Peyer's patch (tissue), 4 donors: ENCODE measurements at regions not wholly inside any gene's neighbourhood (a gene's known extent, or its start where the extent isn't known, plus 50 kb on each side); places are given as distances from the start of the nearest gene placed in this dataset.

Experiments used
- DNase-seq, 3 donors: peaks; one replicate each; pipeline ENCODE4 v3.0.0-alpha.2; 2017 to 2019
- H3K27ac ChIP-seq, 4 donors: fragments of 200-600 bp; sonication (generic); one replicate each; pipeline ENCODE4 v1.5.1; 2016 to 2019
- H3K27me3 ChIP-seq, 2 donors: fragments of 200-600 bp; sonication (generic); one replicate each; pipeline ENCODE4 v1.5.1; 2019
- H3K36me3 ChIP-seq, 3 donors: fragments of 200-600 bp; sonication (generic); one replicate each; pipeline ENCODE4 v1.5.1; 2016 to 2019
- H3K4me1 ChIP-seq, 4 donors: fragments of 200-600 bp; sonication (generic); one replicate each; pipeline ENCODE4 v1.5.1; 2016 to 2019
- H3K4me3 ChIP-seq, 4 donors: fragments of 200-600 bp; sonication (generic); 1 replicate in 3 of 4; 2 replicates in 1 of 4; pipeline ENCODE4 v1.5.1; 2016 to 2019; ENCODE audit warnings: mild to moderate bottlenecking in 1 of 4
- H3K9me3 ChIP-seq, 4 donors: fragments of 200-600 bp; sonication (generic); one replicate each; pipeline ENCODE4 v1.5.1; 2016 to 2019; ENCODE audit warnings: mild to moderate bottlenecking in 1 of 4
- CTCF ChIP-seq, 6 experiments: fragments of 450-650 bp in 4 of 6; fragments of 200-600 bp in 2 of 6; sonication (generic) in 1 of 6; IDR thresholded peaks; one replicate each; pipeline ENCODE4 v1.5.1; 2017 to 2019; ENCODE audit warnings: antibody characterized with exemption in 6 of 6, mild to moderate bottlenecking in 3 of 6, moderate library complexity in 1 of 6
- POLR2A ChIP-seq, 2 donors: fragments of 450-650 bp; IDR thresholded peaks; one replicate each; pipeline ENCODE4 v1.5.1; 2017; ENCODE audit warnings: antibody characterized with exemption in 2 of 2, mild to moderate bottlenecking in 2 of 2, moderate library complexity in 2 of 2

GRCh38 chr1:4483021-4483625 is 171.3 kb upstream of the AJAP1 start:
- H3K27me3 ChIP-seq = no peaks in the 10 kb centered on the region
- H3K36me3 ChIP-seq = no peaks in the 10 kb centered on the region
- TF ChIP-seq POLR2A (IDR thresholded peaks at IDR 0.05) (no peak), CTCF (IDR thresholded peaks at IDR 0.05) (no peak)
- no peak overlapping the region for H3K4me3 ChIP-seq
- no peaks in the 10 kb centered on the region for H3K4me1 ChIP-seq
- DNase-seq = no peak
- H3K27ac ChIP-seq = no peak overlapping the region
- no peaks in the 10 kb centered on the region for H3K9me3 ChIP-seq

GRCh38 chr1:4485398-4485797 is 169.0 kb upstream of the AJAP1 start:
- Histone ChIP-seq H3K4me1 (no peaks in the 10 kb centered on the region), H3K27ac (no peak overlapping the region), H3K9me3 (no peaks in the 10 kb centered on the region), H3K36me3 (no peaks in the 10 kb centered on the region), H3K4me3 (no peak overlapping the region), H3K27me3 (no peaks in the 10 kb centered on the region)
- TF ChIP-seq CTCF (IDR thresholded peaks at IDR 0.05) = no peak
- TF ChIP-seq POLR2A (IDR thresholded peaks at IDR 0.05) = no peak
- no peak for DNase-seq

GRCh38 chr1:4485878-4486277 is 168.5 kb upstream of the AJAP1 start:
- H3K27ac ChIP-seq = no peak overlapping the region
- DNase-seq = no peak
- TF ChIP-seq CTCF (IDR thresholded peaks at IDR 0.05) (no peak), POLR2A (IDR thresholded peaks at IDR 0.05) (no peak)

GRCh38 chr1:4486408-4487120 is 167.8 kb upstream of the AJAP1 start:
- TF ChIP-seq POLR2A (IDR thresholded peaks at IDR 0.05) (no peak), CTCF (IDR thresholded peaks at IDR 0.05) (no peak)
- Histone ChIP-seq H3K27ac (no peak overlapping the region), H3K9me3 (no peaks in the 10 kb centered on the region), H3K36me3 (no peaks in the 10 kb centered on the region), H3K4me1 (no peaks in the 10 kb centered on the region), H3K27me3 (no peaks in the 10 kb centered on the region), H3K4me3 (no peak overlapping the region)
- no peak for DNase-seq

More at GRCh38 chr1:4485878-4486277, 168.5 kb upstream of the AJAP1 start:
- Histone ChIP-seq H3K9me3 (no peaks in the 10 kb centered on the region), H3K27me3 (no peaks in the 10 kb centered on the region), H3K4me1 (no peaks in the 10 kb centered on the region), H3K36me3 (no peaks in the 10 kb centered on the region), H3K4me3 (no peak overlapping the region)

DNA sequence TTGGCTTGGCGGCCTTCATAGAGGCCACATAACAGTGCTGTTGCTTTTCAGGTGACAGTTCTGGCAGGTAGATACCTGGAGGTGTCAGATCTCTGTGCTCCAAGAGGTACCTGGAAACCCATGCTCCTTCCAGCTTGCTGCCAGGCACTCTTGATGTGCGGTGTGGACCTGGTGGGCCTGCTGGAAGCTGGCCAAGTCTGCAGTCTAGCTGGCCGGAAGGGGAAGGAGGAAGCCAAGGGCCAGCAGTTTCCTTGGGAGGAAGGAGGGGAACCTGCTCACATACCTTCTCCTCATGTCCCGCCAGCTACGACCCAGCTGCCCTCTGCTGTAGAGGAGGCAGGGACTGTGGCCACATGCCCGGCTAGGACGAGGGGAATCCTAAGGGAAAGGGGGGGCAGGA is 166.4 kb upstream of the AJAP1 start:
- H3K36me3 ChIP-seq = no peaks in the 10 kb centered on the region
- no peak overlapping the region for H3K27ac ChIP-seq
- TF ChIP-seq POLR2A (IDR thresholded peaks at IDR 0.05) (no peak), CTCF (IDR thresholded peaks at IDR 0.05) (no peak)
- no peak overlapping the region for H3K4me3 ChIP-seq
- no peaks in the 10 kb centered on the region for H3K4me1 ChIP-seq
- H3K27me3 ChIP-seq = no peaks in the 10 kb centered on the region
- DNase-seq = no peak
- no peaks in the 10 kb centered on the region for H3K9me3 ChIP-seq
